Stimulated activated CD8-positive, alpha-beta memory T cell treated with anti-CD3 and anti-CD28 coated beads, Interleukin-12 subunit alpha, Interleukin-12 subunit beta, amount 100 ng/mL, for 24 hours (primary cell): ENCODE measurements at regions not wholly inside any gene's neighbourhood (a gene's known extent, or its start where the extent isn't known, plus 50 kb on each side); places are given as distances from the start of the nearest gene placed in this dataset.

ENCODE experiments used
- DNase-seq: peaks from one replicate; pipeline ENCODE4 v3.0.0-alpha.2; 2020; ENCODE audit errors: extremely low read depth

- DNase-seq = no peak
Observed at GRCh38 chr16:11473728-11474127, 113.0 kb downstream of the LITAF start.

GRCh38 chr16:11474617-11475291 is 112.0 kb downstream of the LITAF start:
- no peak for DNase-seq

- no peak for DNase-seq
Observed at GRCh38 chr16:11475896-11476630, 110.7 kb downstream of the LITAF start.

GRCh38 chr16:11476676-11477075 is 110.0 kb downstream of the LITAF start:
- DNase-seq = no peak

GRCh38 chr16:11478431-11479119 is 108.1 kb downstream of the LITAF start:
- DNase-seq = no peak

GRCh38 chr16:11479916-11480315 is 106.8 kb downstream of the LITAF start:
- no peak for DNase-seq

GRCh38 chr16:11480634-11481033 is 106.1 kb downstream of the LITAF start:
- no peak for DNase-seq

- DNase-seq = no peak
Observed at GRCh38 chr16:11481987-11482386, 104.7 kb downstream of the LITAF start.

- DNase-seq = no peak
Observed at GRCh38 chr16:11482946-11483748, 103.6 kb downstream of the LITAF start.

- no peak for DNase-seq
Observed at GRCh38 chr16:11484691-11485258, 101.9 kb downstream of the LITAF start.

- DNase-seq = no peak
Observed at GRCh38 chr16:11485676-11486075, 101.0 kb downstream of the LITAF start.

- DNase-seq = no peak
Observed at GRCh38 chr16:11487289-11487688, 99.4 kb downstream of the LITAF start.

- DNase-seq = no peak
Observed at GRCh38 chr16:11488304-11488703, 98.4 kb downstream of the LITAF start.

GRCh38 chr16:11491524-11491923 is 95.2 kb downstream of the LITAF start:
- DNase-seq = no peak

GRCh38 chr16:11492808-11493530 is 93.8 kb downstream of the LITAF start:
- no peak for DNase-seq

GRCh38 chr16:11493531-11493929 is 93.2 kb downstream of the LITAF start:
- DNase-seq = no peak

- DNase-seq = no peak
Observed at GRCh38 chr16:11494029-11494428, 92.7 kb downstream of the LITAF start.

GRCh38 chr16:11494433-11494832 is 92.3 kb downstream of the LITAF start:
- DNase-seq = no peak

GRCh38 chr16:11495066-11495407 is 91.7 kb downstream of the LITAF start:
- DNase-seq = no peak
